OCI-LY1 (cell line): ENCODE measurements at regions not wholly inside any gene's neighbourhood (a gene's known extent, or its start where the extent isn't known, plus 50 kb on each side); places are given as distances from the start of the nearest gene placed in this dataset.

ENCODE experiments used
- H2AFZ ChIP-seq: fragments of 200-600 bp; sonication (generic), shearing (Covaris generic); 2 replicates; pipeline ENCODE4 v1.6.0; 2014; ENCODE audit warnings: antibody characterized with exemption, mild to moderate bottlenecking, low read length
- H3F3A ChIP-seq: fragments of 200-600 bp; sonication (generic), shearing (Covaris generic); 2 replicates; pipeline ENCODE4 v1.6.0; 2014; ENCODE audit warnings: mild to moderate bottlenecking, antibody characterized with exemption, low read length, moderate library complexity; ENCODE audit not compliant: insufficient read depth
- H3K27ac ChIP-seq: fragments of 200-600 bp; sonication (generic); 2 replicates; pipeline ENCODE4 v1.5.1; 2014; ENCODE audit warnings: low read length, mixed run types, mild to moderate bottlenecking, low read depth; ENCODE audit not compliant: poor library complexity, severe bottlenecking
- H3K27me3 ChIP-seq: fragments of 200-600 bp; sonication (generic); 2 replicates; pipeline ENCODE4 v1.6.0; 2014; ENCODE audit warnings: antibody characterized with exemption, mild to moderate bottlenecking, low read length, moderate library complexity; ENCODE audit not compliant: insufficient read depth
- H3K36me3 ChIP-seq: fragments of 200-600 bp; sonication (generic); 2 replicates; pipeline ENCODE4 v1.6.1; 2014; ENCODE audit warnings: mild to moderate bottlenecking, antibody characterized with exemption, low read length, moderate library complexity, mixed read lengths; ENCODE audit not compliant: insufficient read depth
- H3K4me1 ChIP-seq: fragments of 200-600 bp; sonication (generic); 2 replicates; pipeline ENCODE4 v1.5.1; 2014; ENCODE audit warnings: mild to moderate bottlenecking, low read length, moderate library complexity; ENCODE audit not compliant: insufficient read depth, severe bottlenecking
- H3K4me2 ChIP-seq: fragments of 200-600 bp; sonication (generic), shearing (Covaris generic); 2 replicates; pipeline ENCODE4 v1.6.1; 2014; ENCODE audit warnings: low read length
- H3K4me3 ChIP-seq: fragments of 200-600 bp; sonication (generic); 2 replicates; pipeline ENCODE4 v1.5.1; 2014; ENCODE audit warnings: low read length, low read depth, mild to moderate bottlenecking, mixed read lengths; ENCODE audit not compliant: poor library complexity, severe bottlenecking
- H3K79me2 ChIP-seq: fragments of 200-600 bp; shearing (Covaris generic); 2 replicates; pipeline ENCODE4 v1.6.1; 2016; ENCODE audit warnings: mixed run types, low read length, mixed read lengths; ENCODE audit not compliant: insufficient read depth
- H3K9ac ChIP-seq: fragments of 200-600 bp; sonication (generic), shearing (Covaris generic); 2 replicates; pipeline ENCODE4 v1.6.1; 2014; ENCODE audit warnings: mild to moderate bottlenecking, low read length, mixed read lengths
- H3K9me2 ChIP-seq: fragments of 200-600 bp; sonication (generic), shearing (Covaris generic); 2 replicates; pipeline ENCODE4 v1.6.1; 2014; ENCODE audit warnings: low read depth, mild to moderate bottlenecking, low read length, mixed read lengths
- H3K9me3 ChIP-seq: fragments of 200-600 bp; shearing (Covaris generic); 2 replicates; pipeline ENCODE4 v1.6.1; 2014; ENCODE audit warnings: low read length, mixed read lengths
- H4K20me1 ChIP-seq: fragments of 200-600 bp; sonication (generic), shearing (Covaris generic); 2 replicates; pipeline ENCODE4 v1.6.0; 2016; ENCODE audit warnings: mild to moderate bottlenecking, low read length; ENCODE audit not compliant: insufficient read depth
- EZH2 ChIP-seq: fragments of 200-600 bp; sonication (generic), shearing (Covaris generic); IDR thresholded peaks from 2 replicates; pipeline ENCODE4 v1.8.0; 2017; ENCODE audit warnings: borderline replicate concordance, mixed run types, mild to moderate bottlenecking, antibody characterized with exemption, low read length, moderate library complexity, mixed read lengths
- TF ChIP-seq, protein P1 (sequence below): fragments of 200-600 bp; sonication (generic), shearing (Covaris generic); IDR thresholded peaks from 2 replicates; pipeline ENCODE4 v1.5.1; 2017; ENCODE audit warnings: mild to moderate bottlenecking, antibody characterized with exemption, low read length, moderate library complexity, mixed read lengths

DNA sequence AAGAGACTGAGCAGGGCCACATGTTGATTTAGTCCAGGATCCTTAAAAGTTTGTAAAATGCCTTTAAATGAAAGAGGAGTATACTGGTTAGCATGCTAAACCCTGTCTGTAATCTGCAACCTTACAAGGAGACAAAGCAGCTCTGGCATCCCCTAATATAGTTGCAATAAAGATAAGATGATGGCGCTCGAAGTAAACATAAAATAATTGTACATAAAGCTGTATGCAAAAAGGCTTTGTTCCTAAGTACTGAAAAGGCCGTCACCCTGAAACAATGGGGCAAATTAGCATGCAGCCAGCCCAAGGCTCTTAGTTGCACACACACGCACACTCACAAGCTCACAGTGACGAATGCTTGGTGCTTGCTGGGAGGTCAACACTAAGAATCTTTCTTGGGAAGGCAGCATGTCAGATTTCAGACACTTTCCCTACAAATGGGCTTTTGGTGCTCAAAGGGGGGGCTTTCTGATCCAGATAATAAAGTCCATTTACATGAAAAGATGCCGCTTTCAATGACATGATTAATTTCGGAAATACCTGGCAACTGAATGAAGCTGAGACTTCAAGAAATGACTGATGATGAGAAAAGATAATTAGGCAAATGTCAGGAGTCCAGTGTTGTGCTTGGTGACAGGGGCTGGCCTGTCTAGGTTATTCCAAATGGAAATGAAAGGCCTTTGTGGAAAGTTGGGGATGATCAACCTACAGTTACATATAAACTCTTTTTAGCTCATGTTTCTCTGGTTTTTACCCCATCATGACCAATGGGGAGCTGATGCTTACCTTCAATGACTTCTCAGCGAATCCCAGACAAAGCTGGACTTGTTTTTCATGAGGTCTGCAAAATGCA is 370.3 kb downstream of the MEIS1 start:
- Histone ChIP-seq H3K4me3 (no peak overlapping the region), H3K27ac (no peak overlapping the region), H2AFZ (no peak overlapping the region), H3F3A (no peaks in the 10 kb centered on the region), H3K4me2 (no peak overlapping the region), H3K36me3 (no peaks in the 10 kb centered on the region), H3K79me2 (no peaks in the 10 kb centered on the region), H3K4me1 (no peaks in the 10 kb centered on the region), H4K20me1 (no peaks in the 10 kb centered on the region), H3K9me2 (no peaks in the 10 kb centered on the region), H3K9me3 (no peaks in the 10 kb centered on the region), H3K27me3 (no peaks in the 10 kb centered on the region), H3K9ac (no peak overlapping the region)
- TF ChIP-seq, protein P1, sequence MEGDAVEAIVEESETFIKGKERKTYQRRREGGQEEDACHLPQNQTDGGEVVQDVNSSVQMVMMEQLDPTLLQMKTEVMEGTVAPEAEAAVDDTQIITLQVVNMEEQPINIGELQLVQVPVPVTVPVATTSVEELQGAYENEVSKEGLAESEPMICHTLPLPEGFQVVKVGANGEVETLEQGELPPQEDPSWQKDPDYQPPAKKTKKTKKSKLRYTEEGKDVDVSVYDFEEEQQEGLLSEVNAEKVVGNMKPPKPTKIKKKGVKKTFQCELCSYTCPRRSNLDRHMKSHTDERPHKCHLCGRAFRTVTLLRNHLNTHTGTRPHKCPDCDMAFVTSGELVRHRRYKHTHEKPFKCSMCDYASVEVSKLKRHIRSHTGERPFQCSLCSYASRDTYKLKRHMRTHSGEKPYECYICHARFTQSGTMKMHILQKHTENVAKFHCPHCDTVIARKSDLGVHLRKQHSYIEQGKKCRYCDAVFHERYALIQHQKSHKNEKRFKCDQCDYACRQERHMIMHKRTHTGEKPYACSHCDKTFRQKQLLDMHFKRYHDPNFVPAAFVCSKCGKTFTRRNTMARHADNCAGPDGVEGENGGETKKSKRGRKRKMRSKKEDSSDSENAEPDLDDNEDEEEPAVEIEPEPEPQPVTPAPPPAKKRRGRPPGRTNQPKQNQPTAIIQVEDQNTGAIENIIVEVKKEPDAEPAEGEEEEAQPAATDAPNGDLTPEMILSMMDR = no peak
- no peak for TF ChIP-seq EZH2

DNA sequence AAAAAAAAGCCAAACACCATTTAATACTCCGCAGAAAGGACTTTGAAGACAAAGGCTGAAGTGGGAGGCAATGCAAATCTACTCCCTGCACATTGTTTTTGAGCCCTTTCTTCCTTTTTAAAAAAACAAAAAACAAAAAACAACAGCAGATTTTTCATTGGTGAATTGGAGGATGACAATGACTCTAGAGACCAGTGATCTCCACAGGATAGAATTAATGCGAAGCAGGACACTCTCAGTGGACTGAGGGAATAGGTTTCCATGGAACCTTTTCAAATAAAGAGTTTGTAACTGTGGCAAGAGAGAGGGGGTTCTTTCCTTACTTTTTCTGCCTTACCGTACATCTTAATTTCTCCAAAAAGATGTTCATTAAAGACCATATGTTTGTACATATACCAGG is 371.0 kb downstream of the MEIS1 start:
- no peaks in the 10 kb centered on the region for H3K4me1 ChIP-seq
- H3K4me3 ChIP-seq = no peak overlapping the region
- H3K79me2 ChIP-seq = no peaks in the 10 kb centered on the region
- no peaks in the 10 kb centered on the region for H3F3A ChIP-seq
- no peaks in the 10 kb centered on the region for H3K36me3 ChIP-seq
- TF ChIP-seq EZH2 = no peak
- TF ChIP-seq, protein P1 = no peak
- no peaks in the 10 kb centered on the region for H3K9me3 ChIP-seq
- H3K9me2 ChIP-seq = no peaks in the 10 kb centered on the region
- H4K20me1 ChIP-seq = no peaks in the 10 kb centered on the region
- H3K4me2 ChIP-seq = no peak overlapping the region
- H3K27ac ChIP-seq = no peak overlapping the region
- no peak overlapping the region for H3K9ac ChIP-seq
- no peak overlapping the region for H2AFZ ChIP-seq
- H3K27me3 ChIP-seq = no peaks in the 10 kb centered on the region

DNA sequence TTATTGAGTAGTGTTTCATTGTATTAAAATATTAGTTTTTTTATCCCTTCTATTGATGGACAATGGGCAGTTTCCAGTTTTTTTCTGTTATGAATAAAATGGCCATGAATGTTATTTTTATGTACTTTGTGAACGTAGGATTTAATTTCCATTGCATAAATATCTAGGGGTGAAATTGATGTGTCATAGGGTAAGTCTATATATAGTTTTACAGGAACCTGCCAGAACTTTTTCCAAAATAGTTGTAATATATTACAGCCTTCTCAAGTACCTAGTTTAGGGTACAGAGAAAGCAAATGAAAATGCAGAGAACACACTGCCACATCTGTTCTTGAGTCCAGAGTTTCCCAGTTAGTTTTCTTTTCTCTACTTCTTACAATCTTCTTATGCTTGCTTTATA is 378.6 kb downstream of the MEIS1 start:
- Histone ChIP-seq H3K79me2 (no peaks in the 10 kb centered on the region), H3K4me2 (no peak overlapping the region), H3K27ac (no peak overlapping the region), H3K9me3 (0 out of 2 replicates have a peak, but pooled peaks cover under 1% of the 10 kb centered on the region), H4K20me1 (no peaks in the 10 kb centered on the region), H3F3A (no peaks in the 10 kb centered on the region), H2AFZ (no peak overlapping the region), H3K36me3 (no peaks in the 10 kb centered on the region), H3K27me3 (no peaks in the 10 kb centered on the region), H3K4me1 (no peaks in the 10 kb centered on the region), H3K4me3 (no peak overlapping the region), H3K9ac (no peak overlapping the region), H3K9me2 (no peaks in the 10 kb centered on the region)
- TF ChIP-seq, protein P1 = no peak
- TF ChIP-seq EZH2 = no peak
